Right lobe of liver (tissue), 4 donors: ENCODE measurements at regions not wholly inside any gene's neighbourhood (a gene's known extent, or its start where the extent isn't known, plus 50 kb on each side); places are given as distances from the start of the nearest gene placed in this dataset.

Experiments
- POLR2A ChIP-seq: fragments of 450-650 bp; IDR thresholded peaks from one replicate; pipeline ENCODE4 v1.6.1; 2017; ENCODE audit warnings: antibody characterized with exemption, mild to moderate bottlenecking
- TF ChIP-seq, protein P1 (sequence below), 4 donors: fragments of 200-600 bp in 3 of 4; fragments of 450-650 bp in 1 of 4; IDR thresholded peaks; one replicate each; pipeline versions ENCODE4 v1.5.1 to v1.8.0; 2016 to 2022; ENCODE audit warnings: antibody characterized with exemption in 4 of 4, mild to moderate bottlenecking in 2 of 4
- donor health status: DM: no; HTN: no; CAD: no.
- donor health status: DM: no; HTN: no; CAD: no.
- donor health status: DM: no; HTN: yes; CAD: no.

DNA sequence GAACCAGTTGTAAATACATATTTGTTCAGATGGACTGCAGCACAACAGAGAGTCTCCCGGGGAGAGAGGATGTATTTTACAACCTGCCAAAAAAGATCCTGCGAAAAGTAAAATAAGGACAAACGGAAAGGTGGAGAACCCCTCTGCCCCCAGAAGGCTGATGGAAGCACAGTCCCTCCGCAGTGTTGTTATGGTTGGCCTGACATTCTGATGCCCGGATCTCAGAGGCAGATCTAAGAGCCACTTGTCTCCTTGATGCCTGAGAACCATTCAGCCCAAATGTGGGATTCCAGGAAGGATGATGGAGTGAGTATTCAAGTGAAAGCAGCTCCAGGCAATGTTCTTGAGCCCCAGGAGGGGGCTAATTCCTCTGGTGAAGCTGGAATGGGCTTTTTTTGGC is 458.7 kb downstream of the ZNF536 start:
- TF ChIP-seq, protein P1, sequence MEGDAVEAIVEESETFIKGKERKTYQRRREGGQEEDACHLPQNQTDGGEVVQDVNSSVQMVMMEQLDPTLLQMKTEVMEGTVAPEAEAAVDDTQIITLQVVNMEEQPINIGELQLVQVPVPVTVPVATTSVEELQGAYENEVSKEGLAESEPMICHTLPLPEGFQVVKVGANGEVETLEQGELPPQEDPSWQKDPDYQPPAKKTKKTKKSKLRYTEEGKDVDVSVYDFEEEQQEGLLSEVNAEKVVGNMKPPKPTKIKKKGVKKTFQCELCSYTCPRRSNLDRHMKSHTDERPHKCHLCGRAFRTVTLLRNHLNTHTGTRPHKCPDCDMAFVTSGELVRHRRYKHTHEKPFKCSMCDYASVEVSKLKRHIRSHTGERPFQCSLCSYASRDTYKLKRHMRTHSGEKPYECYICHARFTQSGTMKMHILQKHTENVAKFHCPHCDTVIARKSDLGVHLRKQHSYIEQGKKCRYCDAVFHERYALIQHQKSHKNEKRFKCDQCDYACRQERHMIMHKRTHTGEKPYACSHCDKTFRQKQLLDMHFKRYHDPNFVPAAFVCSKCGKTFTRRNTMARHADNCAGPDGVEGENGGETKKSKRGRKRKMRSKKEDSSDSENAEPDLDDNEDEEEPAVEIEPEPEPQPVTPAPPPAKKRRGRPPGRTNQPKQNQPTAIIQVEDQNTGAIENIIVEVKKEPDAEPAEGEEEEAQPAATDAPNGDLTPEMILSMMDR (IDR thresholded peaks at IDR 0.05) = no peak
- no peak for TF ChIP-seq POLR2A
